Astrocyte of the cerebellum (primary cell): ENCODE measurements at regions not wholly inside any gene's neighbourhood (a gene's known extent, or its start where the extent isn't known, plus 50 kb on each side); places are given as distances from the start of the nearest gene placed in this dataset.

Source experiments
- DNase-seq: peaks from one replicate; pipeline ENCODE4 v3.0.0-alpha.2; 2011; ENCODE audit warnings: low read depth
- H3K4me3 ChIP-seq: 2 replicates; pipeline ENCODE4 v1.5.1; 2011; ENCODE audit warnings: mild to moderate bottlenecking, low read depth, low read length, moderate library complexity
- in situ Hi-C: cut with HindIII; loops from 2 replicates; pipeline ENCODE4 v1.10.0; 2017; ENCODE audit warnings: low sequenced_read_pairs
- TF ChIP-seq, protein P1 (sequence below): IDR thresholded peaks from 2 replicates; pipeline ENCODE4 v1.5.1; 2012; ENCODE audit warnings: low read length, low read depth, moderate library complexity, mild to moderate bottlenecking; ENCODE audit errors: missing control alignments

DNA sequence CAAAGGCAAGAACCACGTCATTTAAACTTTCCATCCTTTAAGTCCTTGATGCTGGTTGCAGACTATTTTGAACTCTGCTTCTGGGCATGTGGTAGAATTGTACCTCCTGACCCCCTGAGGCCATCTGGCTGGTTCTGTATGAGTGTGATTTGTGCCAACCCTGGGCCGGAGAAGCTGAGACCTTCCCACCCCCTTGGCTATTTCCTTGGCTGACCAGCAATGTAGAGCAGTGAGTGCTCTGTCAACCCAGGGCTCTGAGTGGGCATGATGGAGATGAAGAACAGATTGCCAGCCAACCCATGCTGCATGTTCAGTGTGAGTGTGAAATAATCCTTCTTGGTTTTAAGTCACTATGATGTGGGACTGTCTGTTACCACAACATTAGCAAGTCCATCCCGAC lies 82.1 kb upstream of the RASGRP1 start:
- in situ Hi-C loops = no loop called here
- no peak for DNase-seq
- TF ChIP-seq, protein P1, sequence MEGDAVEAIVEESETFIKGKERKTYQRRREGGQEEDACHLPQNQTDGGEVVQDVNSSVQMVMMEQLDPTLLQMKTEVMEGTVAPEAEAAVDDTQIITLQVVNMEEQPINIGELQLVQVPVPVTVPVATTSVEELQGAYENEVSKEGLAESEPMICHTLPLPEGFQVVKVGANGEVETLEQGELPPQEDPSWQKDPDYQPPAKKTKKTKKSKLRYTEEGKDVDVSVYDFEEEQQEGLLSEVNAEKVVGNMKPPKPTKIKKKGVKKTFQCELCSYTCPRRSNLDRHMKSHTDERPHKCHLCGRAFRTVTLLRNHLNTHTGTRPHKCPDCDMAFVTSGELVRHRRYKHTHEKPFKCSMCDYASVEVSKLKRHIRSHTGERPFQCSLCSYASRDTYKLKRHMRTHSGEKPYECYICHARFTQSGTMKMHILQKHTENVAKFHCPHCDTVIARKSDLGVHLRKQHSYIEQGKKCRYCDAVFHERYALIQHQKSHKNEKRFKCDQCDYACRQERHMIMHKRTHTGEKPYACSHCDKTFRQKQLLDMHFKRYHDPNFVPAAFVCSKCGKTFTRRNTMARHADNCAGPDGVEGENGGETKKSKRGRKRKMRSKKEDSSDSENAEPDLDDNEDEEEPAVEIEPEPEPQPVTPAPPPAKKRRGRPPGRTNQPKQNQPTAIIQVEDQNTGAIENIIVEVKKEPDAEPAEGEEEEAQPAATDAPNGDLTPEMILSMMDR = no peak
- no peak overlapping the region for H3K4me3 ChIP-seq

DNA sequence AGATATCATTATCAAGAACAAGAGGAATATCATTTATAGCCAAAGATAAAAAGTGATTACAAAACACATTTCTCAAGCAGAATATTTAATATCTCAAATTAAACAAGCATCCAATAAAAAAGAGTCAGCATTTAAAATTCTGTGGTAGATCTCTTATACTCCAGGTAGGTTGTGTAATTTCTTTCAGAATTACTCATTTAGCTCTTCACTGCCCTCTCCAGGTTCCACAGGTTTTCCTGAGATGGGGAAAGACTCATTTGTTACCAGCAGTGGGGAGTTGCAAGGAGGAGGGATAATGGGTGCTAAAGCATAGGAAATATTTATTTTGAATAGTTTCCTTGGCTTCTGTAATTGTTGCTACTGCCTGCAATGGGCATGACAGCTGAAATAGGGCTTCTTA lies 83.1 kb upstream of the RASGRP1 start:
- in situ Hi-C loops = no loop called here
- TF ChIP-seq, protein P1 = peak; percentile 44
- DNase-seq = no peak
- no peak overlapping the region for H3K4me3 ChIP-seq

DNA sequence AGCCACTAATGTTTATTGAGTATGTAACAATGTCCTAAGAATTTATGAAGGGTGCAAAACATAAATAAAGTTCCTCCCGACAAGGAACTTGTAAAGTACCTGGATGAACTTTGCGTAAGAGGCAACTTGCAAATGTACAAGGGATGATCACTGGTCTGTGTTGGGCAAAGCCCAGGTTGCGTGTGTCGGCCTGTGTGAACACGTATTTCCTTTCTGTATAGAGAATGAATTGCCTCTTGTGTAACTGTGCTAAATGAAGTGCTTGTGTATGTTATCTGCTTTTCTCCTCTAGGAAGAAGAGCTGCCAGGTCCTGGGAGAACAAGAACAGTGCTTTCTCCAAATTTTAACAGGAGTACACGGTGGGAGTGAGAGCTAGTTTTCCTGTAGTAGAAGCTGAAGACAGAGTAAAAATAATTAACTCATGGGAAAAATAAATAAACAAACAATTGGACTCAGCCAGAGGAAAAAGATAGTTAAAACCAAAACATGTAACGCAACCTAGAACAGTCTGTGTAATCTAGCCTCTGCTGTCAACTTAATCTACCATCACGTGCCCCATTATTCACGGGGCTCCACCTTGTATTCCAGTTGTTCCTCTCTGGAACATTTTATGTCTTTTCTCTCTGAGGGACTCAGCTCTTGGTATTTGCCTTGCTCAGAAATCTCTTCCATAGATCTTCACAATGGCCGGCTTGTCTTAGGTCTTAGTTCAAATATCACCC lies 83.7 kb upstream of the RASGRP1 start:
- H3K4me3 ChIP-seq = no peak overlapping the region
- DNase-seq = no peak
- in situ Hi-C loops = no loop called here
- TF ChIP-seq, protein P1 = no peak

DNA sequence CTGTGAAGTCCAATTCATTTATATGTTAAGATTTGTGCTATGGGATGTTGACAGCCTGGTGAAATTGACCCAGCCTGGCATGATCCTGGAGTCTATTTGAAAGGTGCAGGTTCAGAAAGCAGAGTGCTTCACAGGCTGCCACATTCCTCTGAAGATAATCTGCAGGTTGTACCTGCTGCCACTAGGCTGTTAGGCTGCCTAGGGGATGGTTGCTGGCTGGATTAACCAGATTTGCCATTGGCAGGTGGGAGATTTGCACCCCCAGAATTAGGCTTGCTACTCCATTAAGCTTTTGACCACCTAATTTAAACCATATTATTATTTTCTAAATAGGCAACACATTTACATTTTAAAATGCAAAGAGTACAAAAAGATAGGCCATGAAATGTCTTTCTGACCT lies 85.8 kb upstream of the RASGRP1 start:
- DNase-seq = no peak
- TF ChIP-seq, protein P1 = no peak
- in situ Hi-C loops = no loop called here
- H3K4me3 ChIP-seq = no peak overlapping the region

DNA sequence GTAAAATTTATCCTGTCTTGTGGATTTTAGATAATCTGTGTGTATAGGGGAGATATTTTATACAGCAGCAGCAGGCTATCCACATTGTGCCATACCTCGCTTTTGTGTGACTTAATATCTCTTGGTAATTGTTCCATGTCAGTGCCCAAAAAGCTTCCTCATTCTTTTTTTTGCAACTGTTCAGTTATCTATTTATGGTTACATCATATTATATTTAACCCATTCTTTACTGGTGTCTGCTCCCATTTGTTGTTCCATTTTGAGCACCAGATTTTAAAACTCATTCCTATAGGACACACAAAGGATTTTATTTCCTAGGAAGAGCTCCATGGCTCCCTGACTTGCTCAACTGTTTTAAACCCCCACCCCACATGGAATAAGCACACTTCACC lies 86.3 kb upstream of the RASGRP1 start:
- TF ChIP-seq, protein P1 = no peak
- in situ Hi-C loops = no loop called here
- no peak overlapping the region for H3K4me3 ChIP-seq
- DNase-seq = no peak

DNA sequence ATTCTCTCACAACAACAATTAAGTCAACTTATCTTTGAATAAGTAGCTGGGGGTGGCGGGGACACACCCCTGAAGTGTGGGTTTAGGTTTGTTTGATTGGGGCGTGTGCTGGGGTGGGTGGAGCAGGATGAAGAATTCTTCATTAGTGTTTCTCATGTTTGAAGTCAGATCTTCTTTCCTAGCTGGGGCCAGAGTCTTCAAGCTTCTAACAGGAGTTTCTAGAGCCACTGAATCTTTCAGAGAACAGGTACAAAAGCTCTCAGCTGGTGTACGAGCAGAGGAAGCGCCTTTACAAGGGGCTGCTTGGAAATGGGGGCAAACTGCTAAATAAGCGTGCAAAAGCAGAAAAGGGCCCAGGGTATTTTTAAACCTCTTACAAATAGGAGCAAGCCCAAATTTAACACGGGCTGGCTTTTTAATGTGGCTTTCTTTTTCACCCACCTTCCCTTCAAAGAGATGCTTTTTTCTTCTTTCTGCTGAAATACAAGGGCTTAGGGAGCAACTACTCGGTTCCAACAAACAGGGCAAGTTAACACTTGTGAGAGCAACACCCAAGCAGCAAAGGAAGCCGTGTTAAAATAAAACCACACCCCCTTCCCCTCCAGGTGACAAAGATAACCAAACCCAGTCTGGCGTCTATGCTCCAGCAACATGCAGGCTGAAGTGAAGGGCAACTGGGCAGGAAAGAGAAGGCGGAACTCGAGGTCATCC lies 86.9 kb upstream of the RASGRP1 start:
- DNase-seq = no peak
- in situ Hi-C loops = no loop called here
- no peak overlapping the region for H3K4me3 ChIP-seq

More for the DNA sequence above, 86.9 kb upstream of the RASGRP1 start:
- TF ChIP-seq, protein P1 = no peak
